K562 (cell line): ENCODE measurements at regions not wholly inside any gene's neighbourhood (a gene's known extent, or its start where the extent isn't known, plus 50 kb on each side); places are given as distances from the start of the nearest gene placed in this dataset.

ENCODE experiments used
- ATAC-seq: fragments of 200-7000 bp; cut with Tn5 transposase; 3 replicates; pipeline ENCODE4 v1.9.1; 2020; ENCODE audit warnings: moderate library complexity
- BruUV-seq: library from RNA; stranded (reverse); fragments of 400-500 nt; replicated peaks from 2 replicates; lab custom pipeline; 2021; lab: Mats Ljungman, UMichigan
- CTCF ChIA-PET: fragments of 300-600 bp; formaldehyde crosslinking; extraction: SDS; loops from one replicate; lab custom pipeline; 2021; ENCODE audit warnings: low intra/inter-chr PET ratio; lab: Yijun Ruan, JAX
- POLR2A ChIA-PET: fragments of 300-600, 350-650 bp; sonication (Branson Sonifier 250); formaldehyde crosslinking; extraction: SDS; loops from one replicate; lab custom pipeline; 2021; ENCODE audit warnings: antibody characterized with exemption, inconsistent platforms; lab: Yijun Ruan, JAX
- DNase-seq, 4 experiments: peaks; one replicate each; pipeline versions ENCODE4 v3.0.0 to v3.0.0-alpha.2; 2011 to 2018; ENCODE audit warnings: low spot score in 3 of 4, mixed read lengths in 3 of 4; ENCODE audit errors: extremely low read depth in 1 of 4
- FAIRE-seq: peaks from 2 replicates; lab custom pipeline; 2011; peaks lifted over from hg19 to GRCh38; lab: Jason Lieb, UNC
- H2AFZ ChIP-seq: 2 replicates; pipeline ENCODE4 v1.6.0; 2011; ENCODE audit warnings: low read depth, low read length, control low read depth, inconsistent platforms
- H3K27ac ChIP-seq: fragments of 200-600 bp; 3 replicates; pipeline ENCODE4 v1.8.0; 2011; ENCODE audit warnings: low read depth, mild to moderate bottlenecking, control low read depth, inconsistent platforms, low read length, moderate library complexity, mixed read lengths; ENCODE audit errors: extremely low read depth
- H3K27me3 ChIP-seq, 2 experiments: fragments of 300-600 bp in 1 of 2; 2 replicates in 1 of 2; 3 replicates in 1 of 2; pipeline versions ENCODE4 v1.6.0 to v1.8.0; 2011; ENCODE audit warnings: inconsistent platforms in 2 of 2, low read length in 2 of 2, mild to moderate bottlenecking in 1 of 2, mixed read lengths in 1 of 2, moderate library complexity in 1 of 2; ENCODE audit not compliant: control insufficient read depth in 2 of 2, insufficient read depth in 2 of 2
- H3K36me3 ChIP-seq: fragments of 300-600 bp; 3 replicates; pipeline ENCODE4 v1.8.0; 2011; ENCODE audit warnings: mild to moderate bottlenecking, low read length, inconsistent platforms; ENCODE audit not compliant: control insufficient read depth, insufficient read depth
- H3K4me1 ChIP-seq, 2 experiments: fragments of 200-600 bp in 1 of 2; replicated peaks in 1 of 2; 2 replicates in 1 of 2; 3 replicates in 1 of 2; pipeline versions ENCODE4 v1.5.1 to v1.8.0; 2011; ENCODE audit warnings: inconsistent platforms in 2 of 2, low read length in 2 of 2, mild to moderate bottlenecking in 1 of 2, mixed read lengths in 1 of 2, moderate library complexity in 1 of 2; ENCODE audit not compliant: control insufficient read depth in 2 of 2, insufficient read depth in 2 of 2
- H3K4me2 ChIP-seq: 2 replicates; pipeline ENCODE4 v1.6.1; 2011; ENCODE audit warnings: low read length, control low read depth, inconsistent platforms, mixed read lengths; ENCODE audit not compliant: insufficient read depth
- H3K4me3 ChIP-seq: fragments of 200-600 bp; sonication (generic), shearing (Covaris generic); 2 replicates; pipeline ENCODE4 v1.5.1; 2016; ENCODE audit warnings: control low read depth, inconsistent platforms
- H3K79me2 ChIP-seq: fragments of 200-600 bp; 3 replicates; pipeline ENCODE4 v1.8.0; 2011; ENCODE audit warnings: low read length, inconsistent platforms; ENCODE audit not compliant: control insufficient read depth, insufficient read depth
- H3K9ac ChIP-seq, 2 experiments: 2 replicates each; pipeline versions ENCODE4 v1.6.0 to v1.6.1; 2011; ENCODE audit warnings: low read depth in 2 of 2, low read length in 2 of 2, control low read depth in 1 of 2, inconsistent platforms in 1 of 2, mild to moderate bottlenecking in 1 of 2, mixed read lengths in 1 of 2; ENCODE audit not compliant: insufficient read depth in 1 of 2
- H3K9me1 ChIP-seq: one replicate; pipeline ENCODE4 v1.6.0; 2011; ENCODE audit warnings: inconsistent platforms, mild to moderate bottlenecking, low read length, moderate library complexity; ENCODE audit not compliant: control insufficient read depth, insufficient read depth
- H3K9me3 ChIP-seq: replicated peaks from 2 replicates; pipeline ENCODE4 v1.5.1; 2011; ENCODE audit warnings: low read depth, low read length, inconsistent platforms; ENCODE audit not compliant: control insufficient read depth, insufficient read depth
- H4K20me1 ChIP-seq: replicated peaks from 2 replicates; pipeline ENCODE4 v1.6.1; 2011; ENCODE audit warnings: low read length, inconsistent platforms, mixed read lengths; ENCODE audit not compliant: control insufficient read depth, insufficient read depth
- ATF7 ChIP-seq: fragments of 450-650 bp; IDR thresholded peaks from 2 replicates; pipeline ENCODE4 v1.7.1; 2014; ENCODE audit warnings: mild to moderate bottlenecking, moderate library complexity
- BCOR ChIP-seq: fragments of 450-650 bp; IDR thresholded peaks from 2 replicates; pipeline ENCODE4 v1.6.1; 2016
- CAMTA2 ChIP-seq: fragments of 250-450 bp; sonication (Bioruptor Pico); conservative IDR thresholded peaks from 2 replicates; pipeline ENCODE4 v1.5.1; 2022
- CHCHD3 ChIP-seq: fragments of 250-450 bp; sonication (Bioruptor Pico); IDR thresholded peaks from 2 replicates; pipeline ENCODE4 v2.1.2; 2022; ENCODE audit warnings: mild to moderate bottlenecking
- CREB3L1 ChIP-seq: fragments of 450-650 bp; IDR thresholded peaks from 2 replicates; pipeline ENCODE4 v1.6.1; 2014; ENCODE audit warnings: low read depth, mild to moderate bottlenecking, moderate library complexity, borderline replicate concordance
- ELF1 ChIP-seq: fragments of 200-800 bp; sonication (Bioruptor generic); IDR thresholded peaks from 2 replicates; pipeline ENCODE4 v1.6.1; 2016; ENCODE audit warnings: missing genetic modification characterization, missing compliant biosample characterization
- ETS2 ChIP-seq: IDR thresholded peaks from 2 replicates; pipeline ENCODE4 v1.6.1; 2016; ENCODE audit warnings: borderline replicate concordance, missing genetic modification characterization, mild to moderate bottlenecking, moderate library complexity, missing compliant biosample characterization; ENCODE audit not compliant: poor library complexity, severe bottlenecking
- HMGN3 ChIP-seq: IDR thresholded peaks from 2 replicates; pipeline ENCODE4 v1.6.1; 2011; ENCODE audit warnings: borderline replicate concordance, low read depth, mild to moderate bottlenecking, mixed read lengths, low read length; ENCODE audit not compliant: insufficient read length; ENCODE audit errors: extremely low read depth
- KLF1 ChIP-seq: fragments of 450-650 bp; IDR thresholded peaks from 2 replicates; pipeline ENCODE4 v1.6.1; 2016; ENCODE audit warnings: missing genetic modification characterization, missing compliant biosample characterization
- TCF15 ChIP-seq: fragments of 250-450 bp; sonication (Bioruptor Pico); IDR thresholded peaks from 2 replicates; pipeline ENCODE4 v1.8.0; 2022; ENCODE audit warnings: moderate library complexity, mild to moderate bottlenecking, inconsistent platforms
- THRB ChIP-seq: fragments of 450-650 bp; formaldehyde crosslinking; conservative IDR thresholded peaks from 2 replicates; pipeline ENCODE4 v1.4.0; 2022; ENCODE audit warnings: mild to moderate bottlenecking, missing genetic modification characterization
- U2AF1 ChIP-seq: fragments of 200-400 bp; formaldehyde crosslinking; optimal IDR thresholded peaks from 2 replicates; pipeline ENCODE3; 2017; ENCODE audit warnings: mild to moderate bottlenecking, low read depth, low read length, moderate library complexity
- ZC3H4 ChIP-seq: sonication (generic); formaldehyde crosslinking; IDR thresholded peaks from 2 replicates; pipeline ENCODE4 v1.9.0; 2021; ENCODE audit warnings: missing genetic modification reagents, borderline replicate concordance
- ZNF398 ChIP-seq: fragments of 250-450 bp; sonication (Bioruptor Pico); IDR thresholded peaks from 2 replicates; pipeline ENCODE4 v1.8.0; 2021; ENCODE audit warnings: moderate library complexity, mild to moderate bottlenecking, inconsistent platforms
- ZNF408 ChIP-seq: fragments of 250-450 bp; sonication (Bioruptor Pico); IDR thresholded peaks from 2 replicates; pipeline ENCODE4 v1.4.0; 2020; ENCODE audit warnings: low read depth, mild to moderate bottlenecking, moderate library complexity
- ZSCAN32 ChIP-seq: fragments of 450-650 bp; formaldehyde crosslinking; IDR thresholded peaks from 2 replicates; pipeline ENCODE4 v1.4.0; 2020; ENCODE audit warnings: mild to moderate bottlenecking, moderate library complexity
- WGBS: fragments of 100-300 bp; shearing (Covaris generic); methylation state at CpG from one replicate; pipeline ENCODE4 v1.1.6; 2016; ENCODE audit warnings: low coverage, mixed read lengths; ENCODE audit not compliant: insufficient coverage; ENCODE audit errors: missing lambda C conversion rate; 5-methylcytosine and 5-hydroxymethylcytosine counted together
- in situ Hi-C: fragments of 300-500 bp; cut with MboI; formaldehyde crosslinking; loops from 4 replicates; pipeline ENCODE4 v1.15.0; 2018; ENCODE audit warnings: inconsistent platforms, mixed read lengths
- intact Hi-C: fragments of 100-400 bp; cut with micrococcal nuclease; formaldehyde crosslinking; loops from 2 replicates; pipeline ENCODE4 v1.14.2; 2022
- TF ChIP-seq, protein P1 (sequence below): fragments of 450-650 bp; formaldehyde crosslinking; IDR thresholded peaks from 2 replicates; pipeline ENCODE4 v1.4.0; 2022; ENCODE audit warnings: missing genetic modification characterization

DNA sequence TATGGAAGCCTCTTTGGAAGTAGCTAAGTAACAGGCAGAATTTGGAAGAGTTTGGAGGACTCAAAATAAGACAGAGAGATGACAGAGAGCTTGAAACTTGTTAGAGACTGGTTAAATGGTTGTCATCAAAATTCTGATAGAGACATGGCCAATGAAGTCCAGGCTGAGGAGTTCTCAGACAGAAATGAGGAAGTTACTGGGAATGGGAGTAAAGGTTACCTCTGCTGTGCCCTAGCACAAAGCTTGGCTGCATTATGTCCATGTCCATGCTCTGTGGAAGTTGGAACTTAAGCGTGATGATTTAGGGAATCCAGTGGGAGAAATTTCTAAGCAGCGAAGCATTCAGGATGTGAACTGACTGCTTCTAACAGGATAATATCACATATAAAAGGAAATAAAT is 146.2 kb upstream of the NDST4 start (continued):
- TF ChIP-seq ZNF408 (CRISPR knock-in tag) (no peak), CAMTA2 (CRISPR knock-in tag) (no peak), ETS2 (tag) (no peak), ZSCAN32 (CRISPR knock-in tag) (no peak), CREB3L1 (no peak)
- TF ChIP-seq, protein P1, sequence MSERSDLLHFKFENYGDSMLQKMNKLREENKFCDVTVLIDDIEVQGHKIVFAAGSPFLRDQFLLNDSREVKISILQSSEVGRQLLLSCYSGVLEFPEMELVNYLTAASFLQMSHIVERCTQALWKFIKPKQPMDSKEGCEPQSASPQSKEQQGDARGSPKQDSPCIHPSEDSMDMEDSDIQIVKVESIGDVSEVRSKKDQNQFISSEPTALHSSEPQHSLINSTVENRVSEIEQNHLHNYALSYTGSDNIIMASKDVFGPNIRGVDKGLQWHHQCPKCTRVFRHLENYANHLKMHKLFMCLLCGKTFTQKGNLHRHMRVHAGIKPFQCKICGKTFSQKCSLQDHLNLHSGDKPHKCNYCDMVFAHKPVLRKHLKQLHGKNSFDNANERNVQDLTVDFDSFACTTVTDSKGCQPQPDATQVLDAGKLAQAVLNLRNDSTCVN (CRISPR knock-in tag), result no peak

GRCh38 chr4:115249808-115250207 is 136.4 kb upstream of the NDST4 start:
- no peak for FAIRE-seq
- no peaks in the 10 kb centered on the region for H3K79me2 ChIP-seq
- WGBS, result 0% methylated on average over 3 of the region's 3 CpGs
- no peaks in the 10 kb centered on the region for H3K9me1 ChIP-seq
- ChIA-PET POLR2A (no interaction called here), CTCF (no interaction called here)
- no peak overlapping the region for H3K27ac ChIP-seq
- H3K27me3 ChIP-seq, result no peaks in the 10 kb centered on the region
- no peak for ATAC-seq
- H3K4me2 ChIP-seq, result no peak overlapping the region
- in situ Hi-C loops, result no loop called here
- intact Hi-C loops, result no loop called here
- no peak overlapping the region for H3K4me3 ChIP-seq
- H4K20me1 ChIP-seq, result no peaks in the 10 kb centered on the region
- no TSS peak for BruUV-seq
- H2AFZ ChIP-seq, result no peak overlapping the region
- no peaks in the 10 kb centered on the region for H3K4me1 ChIP-seq
- no peak overlapping the region for H3K9ac ChIP-seq
- no peak for DNase-seq
- no peaks in the 10 kb centered on the region for H3K36me3 ChIP-seq
- H3K9me3 ChIP-seq, result no peaks in the 10 kb centered on the region
- no peak for TF ChIP-seq BCOR
- no peak for TF ChIP-seq ZNF398 (CRISPR knock-in tag)
- TF ChIP-seq ATF7, result no peak
- TF ChIP-seq TCF15 (CRISPR knock-in tag), result no peak
- TF ChIP-seq ELF1 (tag), result no peak
- no peak for TF ChIP-seq KLF1 (tag)
- TF ChIP-seq U2AF1, result no peak
- TF ChIP-seq CHCHD3 (CRISPR knock-in tag), result no peak
- no peak for TF ChIP-seq THRB (CRISPR knock-in tag)
- TF ChIP-seq HMGN3, result no peak
- TF ChIP-seq ZC3H4 (CRISPR knock-in tag), result no peak
